ENCODE measurements at regions not wholly inside any gene's neighbourhood (a gene's known extent, or its start where the extent isn't known, plus 50 kb on each side); places are given as distances from the start of the nearest gene placed in this dataset.
A peak's percentile ranks its signal among the peaks of the same experiment; 100 is the strongest.
"Not testable (repeated sequence)": the region's sequence is repeated elsewhere in the genome, so short reads cannot be mapped to it uniquely, and the experiment has no call there.

GRCh38 chr13:105914291-105915036 is 621.0 kb downstream of the EFNB2 start:
- DNase-seq, result peak; percentile 56

- DNase-seq, result no peak
These were observed 626.9 kb downstream of the EFNB2 start for GRCh38 chr13:105908586-105908985.

- no peak for DNase-seq
These were observed 628.0 kb downstream of the EFNB2 start for GRCh38 chr13:105907319-105908019.

GRCh38 chr13:105906746-105907145 is 628.7 kb downstream of the EFNB2 start:
- no peak for DNase-seq

- no peak for DNase-seq
These were observed 631.3 kb downstream of the EFNB2 start for GRCh38 chr13:105904034-105904742.

GRCh38 chr13:105902396-105902795 is 633.1 kb downstream of the EFNB2 start:
- no peak for DNase-seq

- no peak for DNase-seq
These were observed 637.9 kb downstream of the EFNB2 start for GRCh38 chr13:105897575-105897974.

GRCh38 chr13:105894697-105895096 is 640.8 kb downstream of the EFNB2 start:
- DNase-seq, result no peak

GRCh38 chr13:105890509-105890908 is 645.0 kb downstream of the EFNB2 start:
- no peak for DNase-seq

- DNase-seq, result no peak
These were observed 657.3 kb downstream of the EFNB2 start for GRCh38 chr13:105878119-105878700.

GRCh38 chr13:105874814-105875213 is 660.6 kb downstream of the EFNB2 start:
- DNase-seq, result no peak

- no peak for DNase-seq
These were observed 663.7 kb downstream of the EFNB2 start for GRCh38 chr13:105871768-105872167.

- no peak for DNase-seq
These were observed 664.1 kb downstream of the EFNB2 start for GRCh38 chr13:105871326-105871725.

GRCh38 chr13:105863300-105863920 is 672.1 kb downstream of the EFNB2 start:
- DNase-seq, result no peak

- no peak for DNase-seq
These were observed 687.0 kb downstream of the EFNB2 start for GRCh38 chr13:105848494-105848893.

- DNase-seq, result no peak
These were observed 687.8 kb downstream of the EFNB2 start for GRCh38 chr13:105847527-105848291.

GRCh38 chr13:105846923-105847322 is 688.5 kb downstream of the EFNB2 start:
- no peak for DNase-seq

GRCh38 chr13:105841286-105841685 is 694.2 kb downstream of the EFNB2 start:
- no peak for DNase-seq

GRCh38 chr13:105838231-105838630 is 697.2 kb downstream of the EFNB2 start:
- DNase-seq, result no peak

- DNase-seq, result not testable (repeated sequence)
These were observed 698.2 kb downstream of the EFNB2 start for GRCh38 chr13:105837295-105837694.

GRCh38 chr13:105830821-105831220 is 704.6 kb downstream of the EFNB2 start:
- no peak for DNase-seq

Measured in femur (tissue), 1 donor.